ENCODE measurements at regions not wholly inside any gene's neighbourhood (a gene's known extent, or its start where the extent isn't known, plus 50 kb on each side); places are given as distances from the start of the nearest gene placed in this dataset.

GRCh38 chr14:71754422-71755095 is 177.7 kb upstream of the RGS6 start:
- no peak for TF ChIP-seq CTCF (IDR thresholded peaks at IDR 0.05; ENCODE audit: low read depth, low read length, missing input control)
- no peak for TF ChIP-seq GABPA (IDR thresholded peaks at IDR 0.05 in 1 of 2, conservative IDR thresholded peaks at IDR 0.05 in 1 of 2)
- no peak for TF ChIP-seq SP1 (IDR thresholded peaks at IDR 0.05)
- no peak for TF ChIP-seq JUND (IDR thresholded peaks at IDR 0.05)
- no peak for TF ChIP-seq ZBTB33 (IDR thresholded peaks at IDR 0.05)
- TF ChIP-seq FOXA1 (IDR thresholded peaks at IDR 0.05), result no peak
- TF ChIP-seq HNF4A (conservative IDR thresholded peaks at IDR 0.05), result no peak
- TF ChIP-seq TAF1 (conservative IDR thresholded peaks at IDR 0.05), result no peak
- TF ChIP-seq MAX (IDR thresholded peaks at IDR 0.05), result no peak
